ENCODE measurements at regions not wholly inside any gene's neighbourhood (a gene's known extent, or its start where the extent isn't known, plus 50 kb on each side); places are given as distances from the start of the nearest gene placed in this dataset.
"Not testable (repeated sequence)": the region's sequence is repeated elsewhere in the genome, so short reads cannot be mapped to it uniquely, and the experiment has no call there.

- DNase-seq (ENCODE audit: low read depth), result no peak
Measured at GRCh38 chr7:17558135-17558534, 259.7 kb downstream of the AHR start.

GRCh38 chr7:17558558-17559332, 260.3 kb downstream of the AHR start:
- DNase-seq (ENCODE audit: low read depth), result no peak

GRCh38 chr7:17559388-17559787, 260.9 kb downstream of the AHR start:
- DNase-seq (ENCODE audit: low read depth), result no peak

GRCh38 chr7:17560516-17560915, 262.1 kb downstream of the AHR start:
- no peak for DNase-seq (ENCODE audit: low read depth)

- no peak for DNase-seq (ENCODE audit: low read depth)
Measured at GRCh38 chr7:17560966-17561365, 262.5 kb downstream of the AHR start.

- no peak for DNase-seq (ENCODE audit: low read depth)
Measured at GRCh38 chr7:17564678-17565212, 266.3 kb downstream of the AHR start.

GRCh38 chr7:17580141-17580540, 281.7 kb downstream of the AHR start:
- no peak for DNase-seq (ENCODE audit: low read depth)

GRCh38 chr7:17580856-17581255, 282.4 kb downstream of the AHR start:
- DNase-seq (ENCODE audit: low read depth), result no peak

- DNase-seq (ENCODE audit: low read depth), result no peak
Measured at GRCh38 chr7:17581301-17581700, 282.8 kb downstream of the AHR start.

GRCh38 chr7:17582696-17583095, 284.2 kb downstream of the AHR start:
- not testable (repeated sequence) for DNase-seq (ENCODE audit: low read depth)

GRCh38 chr7:17583786-17584185, 285.3 kb downstream of the AHR start:
- no peak for DNase-seq (ENCODE audit: low read depth)

GRCh38 chr7:17584822-17585221, 286.4 kb downstream of the AHR start:
- DNase-seq (ENCODE audit: low read depth), result no peak

GRCh38 chr7:17586711-17587110, 288.3 kb downstream of the AHR start:
- DNase-seq (ENCODE audit: low read depth), result no peak

GRCh38 chr7:17588730-17589129, 290.3 kb downstream of the AHR start:
- no peak for DNase-seq (ENCODE audit: low read depth)

GRCh38 chr7:17589671-17590070, 291.2 kb downstream of the AHR start:
- no peak for DNase-seq (ENCODE audit: low read depth)

GRCh38 chr7:17590221-17590620, 291.8 kb downstream of the AHR start:
- DNase-seq (ENCODE audit: low read depth), result no peak

- no peak for DNase-seq (ENCODE audit: low read depth)
Measured at GRCh38 chr7:17593819-17594419, 295.5 kb downstream of the AHR start.

GRCh38 chr7:17595546-17595945, 297.1 kb downstream of the AHR start:
- DNase-seq (ENCODE audit: low read depth), result no peak

GRCh38 chr7:17598305-17598704, 299.9 kb downstream of the AHR start:
- DNase-seq (ENCODE audit: low read depth), result no peak

- DNase-seq (ENCODE audit: low read depth), result no peak
Measured at GRCh38 chr7:17598846-17599245, 300.4 kb downstream of the AHR start.

GRCh38 chr7:17599733-17600339, 301.4 kb downstream of the AHR start:
- DNase-seq (ENCODE audit: low read depth), result no peak

GRCh38 chr7:17600340-17600752, 301.9 kb downstream of the AHR start:
- no peak for DNase-seq (ENCODE audit: low read depth)

GRCh38 chr7:17601921-17602320, 303.5 kb downstream of the AHR start:
- no peak for DNase-seq (ENCODE audit: low read depth)

Measured in CMK (cell line).